DMS 273 treated with DMSO at 0.1 percent for 48 hours (cell line): ENCODE measurements at regions not wholly inside any gene's neighbourhood (a gene's known extent, or its start where the extent isn't known, plus 50 kb on each side); places are given as distances from the start of the nearest gene placed in this dataset.

Experiments used
- DNase-seq: peaks from one replicate; lab custom pipeline; 2025; lab: John Stamatoyannopoulos, UW

DNA sequence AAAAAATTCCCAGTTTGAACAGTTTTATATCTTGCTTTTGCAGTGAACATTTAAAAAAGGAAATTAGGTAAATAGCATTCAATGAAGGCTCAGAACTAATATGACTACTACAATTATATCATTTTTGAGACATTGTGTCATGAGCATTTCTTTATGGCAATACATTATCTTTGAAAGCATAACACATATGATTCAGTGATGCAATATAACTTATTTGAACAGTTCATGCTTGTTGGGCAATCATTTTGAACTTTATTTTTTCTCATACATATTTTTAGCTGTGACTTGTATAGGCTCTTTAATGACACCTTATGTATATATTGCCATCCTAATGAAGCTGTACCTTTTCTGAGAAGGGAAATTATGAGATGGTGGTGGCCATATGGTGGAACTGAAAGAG is 828.6 kb upstream of the NR2F2 start:
- DNase-seq = no peak

DNA sequence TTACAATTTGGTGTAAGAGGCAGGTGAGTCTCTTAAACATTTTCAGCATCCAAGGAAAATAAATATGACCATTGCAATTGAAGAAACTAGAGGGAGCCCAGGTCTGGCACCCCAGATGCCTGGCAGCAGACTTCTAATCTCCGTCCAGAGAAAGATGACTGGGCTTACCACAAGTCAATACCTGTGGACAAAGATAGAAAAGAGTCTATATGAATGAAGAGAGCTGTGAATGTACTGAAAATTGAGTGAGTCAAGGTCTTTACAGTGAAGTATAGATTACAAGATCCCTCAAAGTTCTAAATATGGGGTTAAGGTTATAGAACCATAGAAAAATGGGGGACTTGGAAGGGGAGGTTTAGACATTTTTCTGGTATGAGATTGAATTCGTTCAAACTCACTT is 827.4 kb upstream of the NR2F2 start:
- no peak for DNase-seq

- DNase-seq = no peak
These were observed 826.8 kb upstream of the NR2F2 start for GRCh38 chr15:95503640-95504225.

DNA sequence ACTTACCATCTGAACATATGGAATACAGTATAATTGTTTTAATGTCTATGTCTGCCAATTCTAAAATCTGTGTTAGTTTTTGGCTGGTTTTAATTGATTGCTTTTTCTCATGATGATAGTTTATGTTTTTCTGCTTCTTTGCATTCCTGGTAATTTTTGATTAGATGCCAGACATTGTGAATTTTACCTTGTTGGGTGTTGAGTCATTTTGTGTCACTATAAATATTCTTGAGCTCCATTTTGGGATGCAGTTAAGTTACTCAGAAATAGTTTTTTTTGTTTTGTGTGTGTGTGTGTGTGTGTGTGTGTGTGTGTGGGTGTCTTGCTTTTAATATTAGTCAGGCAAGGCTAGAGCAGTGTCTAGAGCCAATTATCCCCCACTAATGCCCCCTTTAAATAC is 818.8 kb upstream of the NR2F2 start:
- no peak for DNase-seq

DNA sequence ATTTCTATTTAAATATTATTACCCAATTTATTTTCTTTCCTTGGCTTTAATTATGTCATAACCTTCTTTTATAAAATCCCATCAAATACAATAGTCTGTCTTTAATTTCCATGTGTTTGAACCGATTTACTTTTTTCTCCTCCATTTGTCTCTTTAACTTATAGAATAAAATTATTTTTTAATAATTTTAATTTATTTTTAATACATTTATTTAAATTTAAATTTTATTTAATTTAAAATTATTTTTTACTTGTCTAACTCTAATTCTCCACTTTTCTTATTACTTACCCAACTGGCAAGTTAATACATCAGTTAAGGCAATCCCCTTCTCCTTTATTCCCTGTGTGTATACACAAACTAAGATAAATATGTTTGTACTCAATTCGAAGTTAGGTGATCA is 817.6 kb upstream of the NR2F2 start:
- no peak for DNase-seq

- no peak for DNase-seq
These were observed 810.6 kb upstream of the NR2F2 start for GRCh38 chr15:95519887-95520286.

GRCh38 chr15:95520511-95520910 is 810.0 kb upstream of the NR2F2 start:
- no peak for DNase-seq

GRCh38 chr15:95520922-95521321 is 809.6 kb upstream of the NR2F2 start:
- no peak for DNase-seq

GRCh38 chr15:95522533-95522932 is 808.0 kb upstream of the NR2F2 start:
- no peak for DNase-seq

- no peak for DNase-seq
These were observed 801.6 kb upstream of the NR2F2 start for GRCh38 chr15:95528920-95529319.

GRCh38 chr15:95536638-95537037 is 793.9 kb upstream of the NR2F2 start:
- DNase-seq = no peak

GRCh38 chr15:95538693-95539092 is 791.8 kb upstream of the NR2F2 start:
- DNase-seq = no peak

DNA sequence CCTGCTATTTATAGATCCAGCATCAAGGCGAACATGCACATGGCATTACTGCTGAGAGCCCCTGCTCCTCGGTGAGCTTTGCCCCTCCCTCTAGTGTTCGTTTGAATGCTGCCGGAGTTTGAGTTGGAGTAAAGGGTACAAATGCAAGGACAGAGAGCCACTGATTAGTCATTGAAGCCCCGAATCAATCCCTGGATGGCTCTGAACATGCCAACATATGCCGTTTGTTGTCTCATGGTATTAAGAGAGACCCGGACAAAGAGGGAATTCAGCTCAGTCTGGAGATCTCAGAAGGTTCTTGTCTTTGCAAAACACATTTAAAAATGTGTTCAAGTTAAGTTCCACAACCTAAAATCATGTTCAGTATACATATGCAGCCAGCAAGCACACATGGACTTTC is 789.2 kb upstream of the NR2F2 start:
- DNase-seq = no peak

GRCh38 chr15:95549168-95549738 is 781.2 kb upstream of the NR2F2 start:
- no peak for DNase-seq

- DNase-seq = no peak
These were observed 779.8 kb upstream of the NR2F2 start for GRCh38 chr15:95550702-95551101.

DNA sequence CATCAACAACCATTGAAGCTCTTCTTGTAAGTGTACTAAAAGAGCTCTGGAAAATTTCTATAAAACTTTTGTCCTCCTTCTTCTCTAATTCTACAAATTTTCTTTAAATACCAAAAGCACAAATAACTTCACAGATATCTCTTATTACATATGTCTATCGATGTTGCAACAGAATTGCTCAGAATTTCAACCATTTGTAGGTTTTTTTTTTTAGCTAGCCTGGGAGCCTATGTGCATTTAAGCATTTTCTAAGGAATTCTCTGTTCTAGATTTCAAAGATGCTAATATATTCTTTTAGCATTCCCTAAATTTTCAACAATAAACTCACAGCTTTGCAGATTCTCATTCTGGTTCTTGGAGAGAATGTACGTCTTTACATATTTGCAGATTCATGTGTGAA is 774.3 kb upstream of the NR2F2 start:
- no peak for DNase-seq

GRCh38 chr15:95556866-95557225 is 773.7 kb upstream of the NR2F2 start:
- no peak for DNase-seq

GRCh38 chr15:95557226-95558046 is 773.1 kb upstream of the NR2F2 start:
- DNase-seq = no peak

- no peak for DNase-seq
These were observed 772.4 kb upstream of the NR2F2 start for GRCh38 chr15:95558131-95558530.

DNA sequence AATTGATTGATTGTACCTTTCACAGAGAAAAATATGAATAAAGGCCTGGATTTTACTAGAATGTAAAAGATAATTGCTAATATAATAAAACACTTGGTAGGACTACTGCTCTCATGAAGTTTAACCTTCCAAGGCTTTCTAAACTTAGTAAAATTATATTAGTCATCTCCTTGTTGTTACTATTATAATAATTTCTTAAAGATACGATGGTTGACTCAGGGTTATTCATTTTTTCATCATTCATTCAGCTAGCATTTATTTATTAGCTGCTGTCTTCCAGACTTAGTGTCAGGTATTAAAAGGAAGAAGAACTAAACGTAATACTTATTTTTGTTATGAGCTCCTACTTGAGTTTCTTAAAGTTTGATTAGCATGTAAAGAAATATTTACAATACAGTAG is 771.6 kb upstream of the NR2F2 start:
- DNase-seq = no peak

DNA sequence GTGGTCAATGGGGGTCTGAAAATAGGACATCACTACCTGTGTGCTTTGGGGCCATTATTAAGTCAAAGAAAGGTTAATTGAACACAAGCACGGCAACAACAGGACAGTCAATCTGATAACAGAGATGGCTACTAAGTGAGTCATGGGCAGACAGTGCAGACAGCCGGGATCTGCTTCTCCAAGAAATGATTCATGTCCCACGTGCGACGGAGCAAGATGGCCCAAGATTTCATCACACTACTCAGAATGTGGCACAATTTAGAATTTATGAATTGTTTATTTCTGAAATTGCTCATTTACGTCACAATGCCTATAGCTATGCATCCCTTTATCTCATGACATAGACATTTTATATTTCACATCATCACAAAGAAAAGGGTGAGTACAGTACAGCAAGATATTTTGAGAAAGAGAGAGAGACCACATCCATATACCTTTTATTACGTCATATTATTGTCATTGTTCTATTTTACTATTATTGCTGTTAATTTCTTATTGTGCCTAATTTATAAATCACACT is 770.6 kb upstream of the NR2F2 start:
- DNase-seq = no peak

DNA sequence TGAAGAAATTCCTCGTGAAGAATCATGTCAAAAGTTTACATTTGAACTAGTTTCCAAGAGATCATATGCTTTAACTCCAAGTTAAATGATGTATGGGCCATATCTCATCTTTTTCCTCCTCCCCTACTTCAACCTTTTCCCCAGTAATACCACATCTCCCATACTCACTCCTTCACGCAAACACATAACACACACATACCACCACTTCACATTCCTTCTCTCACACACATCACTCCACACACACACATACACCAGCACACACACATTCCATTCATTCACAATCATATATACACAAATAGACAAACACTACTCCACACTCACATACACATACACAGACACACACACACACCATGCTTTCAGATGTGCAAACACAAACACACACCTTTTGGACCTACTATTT is 769.0 kb upstream of the NR2F2 start:
- no peak for DNase-seq

GRCh38 chr15:95563634-95564033 is 766.9 kb upstream of the NR2F2 start:
- DNase-seq = no peak
